GM19328 (cell line): ENCODE measurements at regions not wholly inside any gene's neighbourhood (a gene's known extent, or its start where the extent isn't known, plus 50 kb on each side); places are given as distances from the start of the nearest gene placed in this dataset.
"Not testable (repeated sequence)": the region's sequence is repeated elsewhere in the genome, so short reads cannot be mapped to it uniquely, and the experiment has no call there.

Experiments
- ATAC-seq: cut with Tn5 transposase; IDR thresholded peaks from one replicate; pipeline ENCODE4 v1.9.1; 2021; ENCODE audit warnings: mild to moderate bottlenecking, moderate library complexity; ENCODE audit not compliant: unreplicated experiment

DNA sequence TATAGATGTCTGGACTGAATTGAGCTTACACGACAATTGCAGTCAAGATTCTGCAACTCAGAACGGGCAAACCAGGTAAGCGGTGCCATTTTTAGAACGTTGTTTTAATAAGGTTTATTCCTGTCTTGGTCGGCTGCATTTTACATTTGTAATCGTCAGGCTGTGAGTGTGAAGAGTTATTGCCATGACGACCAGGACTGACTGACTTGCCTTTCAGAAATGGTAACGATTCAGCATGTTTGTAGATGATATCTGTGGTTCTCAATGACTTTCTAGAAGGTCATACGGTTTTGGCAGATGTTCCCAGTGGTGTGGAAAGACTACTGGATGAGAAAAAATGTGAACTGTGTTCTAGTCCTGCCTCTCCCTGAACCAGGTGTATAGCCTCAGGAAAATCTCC lies 271.3 kb upstream of the B3GALT2 start:
- no peak for ATAC-seq

DNA sequence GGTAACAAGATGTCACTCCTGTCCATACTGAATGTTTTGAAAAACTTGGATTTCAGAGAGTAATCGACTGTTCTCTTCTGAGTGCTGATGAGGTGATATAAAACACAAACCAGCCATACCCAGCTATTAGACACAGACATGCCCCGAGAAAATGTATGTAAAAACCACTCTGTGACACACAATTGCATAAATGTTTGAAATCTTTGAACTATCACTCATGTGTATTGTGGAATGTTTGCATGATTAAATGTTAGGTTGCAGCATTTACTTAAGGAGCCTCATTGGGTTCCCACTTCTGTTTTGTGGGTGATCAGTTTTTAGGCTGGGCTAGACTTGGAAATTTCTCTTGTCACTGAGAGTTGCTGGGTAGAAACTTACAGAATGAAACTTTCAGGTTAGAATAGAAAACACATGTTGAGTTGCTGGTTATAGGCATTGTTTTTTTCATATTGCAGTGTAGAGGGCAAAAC lies 270.4 kb upstream of the B3GALT2 start:
- no peak for ATAC-seq

DNA sequence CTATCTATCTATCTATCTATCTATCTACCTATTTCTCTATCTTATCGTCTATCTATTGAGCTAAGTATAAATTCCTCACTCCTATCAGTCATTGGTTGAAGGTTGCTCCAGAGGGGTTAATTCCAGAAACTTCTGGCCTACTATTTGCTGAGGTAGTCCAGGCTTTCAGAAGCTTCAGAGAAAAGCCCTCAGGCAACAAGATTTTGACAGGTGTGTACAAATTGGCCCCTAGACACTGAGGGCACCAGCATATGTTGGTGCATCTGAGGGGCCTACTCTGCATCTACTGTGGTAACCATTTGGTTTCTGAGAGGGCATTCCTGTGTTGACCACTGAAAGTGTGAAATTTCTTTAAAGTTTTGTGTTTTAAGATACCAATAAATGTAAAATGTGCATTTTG lies 265.2 kb upstream of the B3GALT2 start:
- ATAC-seq = no peak

DNA sequence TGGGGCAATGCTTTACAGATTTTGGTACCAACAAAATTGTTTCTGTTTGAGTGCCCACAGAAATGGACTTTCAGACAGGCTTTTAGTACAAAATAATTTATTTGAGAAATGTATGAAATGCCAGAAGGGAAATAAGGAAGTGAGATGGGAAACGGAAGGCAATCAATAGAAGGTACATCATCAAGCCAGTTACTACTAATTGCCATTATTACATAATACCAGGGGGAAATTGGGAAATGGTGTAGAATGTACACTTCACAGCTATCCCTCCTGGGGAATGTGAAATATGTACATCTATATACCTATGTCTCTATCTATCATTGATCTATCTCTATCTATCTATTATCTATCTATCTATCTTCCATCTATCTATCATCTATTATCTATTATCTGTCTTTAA lies 264.6 kb upstream of the B3GALT2 start:
- ATAC-seq = no peak

DNA sequence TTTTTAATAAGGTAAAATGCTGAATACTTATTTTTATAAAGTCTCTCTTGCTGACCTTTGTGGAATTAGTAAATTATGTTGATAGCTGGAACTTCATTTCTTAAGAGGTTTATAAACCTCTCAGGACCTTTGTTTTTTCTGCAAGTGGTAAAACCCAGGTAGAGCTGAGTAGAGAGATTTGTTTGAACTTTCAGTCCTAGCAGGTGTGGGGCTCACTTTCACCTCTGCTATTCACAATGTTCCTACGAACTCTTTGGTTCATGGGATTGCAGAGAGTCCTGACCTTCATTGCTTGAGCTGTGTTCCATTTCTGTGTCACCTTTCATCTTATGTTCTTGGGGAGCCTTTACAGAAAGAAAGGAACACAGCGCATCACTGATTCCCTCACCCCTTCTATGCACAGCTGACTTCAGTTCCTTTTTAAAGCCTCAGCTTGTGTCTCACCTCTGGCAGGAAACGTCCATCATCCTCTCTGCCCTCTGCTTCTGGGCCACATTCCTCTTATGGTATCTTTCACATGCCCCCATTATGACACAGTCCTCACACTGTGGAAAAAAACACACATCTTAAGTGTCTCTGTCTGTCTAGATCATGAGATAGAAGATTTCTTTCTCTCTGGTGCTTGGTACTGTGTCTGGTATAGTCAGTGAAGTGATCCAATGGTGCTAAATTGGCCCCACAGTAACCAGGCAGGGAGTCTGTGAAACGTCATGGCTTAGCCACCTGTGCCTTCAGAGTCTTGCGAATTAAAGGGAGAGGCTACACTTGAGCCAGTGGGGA lies 262.5 kb upstream of the B3GALT2 start:
- peak; percentile 86 for ATAC-seq

DNA sequence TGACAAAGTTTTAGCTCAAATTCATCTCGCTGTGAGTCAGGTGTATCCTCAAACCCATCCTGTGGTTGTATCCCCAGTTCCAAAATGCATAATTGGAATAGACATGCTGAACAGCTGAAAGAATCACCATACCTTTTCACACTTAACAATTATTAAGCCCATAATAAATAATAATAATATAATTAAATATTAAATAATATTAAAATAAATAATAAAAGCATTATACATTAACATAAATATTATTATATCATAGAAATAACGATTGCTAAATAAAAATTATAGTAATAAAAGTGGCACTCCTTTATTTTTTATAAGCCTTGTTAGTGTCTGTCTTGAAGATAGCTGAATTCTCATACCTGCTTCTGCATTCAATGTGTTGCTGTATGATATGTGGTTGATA lies 257.5 kb upstream of the B3GALT2 start:
- no peak for ATAC-seq

DNA sequence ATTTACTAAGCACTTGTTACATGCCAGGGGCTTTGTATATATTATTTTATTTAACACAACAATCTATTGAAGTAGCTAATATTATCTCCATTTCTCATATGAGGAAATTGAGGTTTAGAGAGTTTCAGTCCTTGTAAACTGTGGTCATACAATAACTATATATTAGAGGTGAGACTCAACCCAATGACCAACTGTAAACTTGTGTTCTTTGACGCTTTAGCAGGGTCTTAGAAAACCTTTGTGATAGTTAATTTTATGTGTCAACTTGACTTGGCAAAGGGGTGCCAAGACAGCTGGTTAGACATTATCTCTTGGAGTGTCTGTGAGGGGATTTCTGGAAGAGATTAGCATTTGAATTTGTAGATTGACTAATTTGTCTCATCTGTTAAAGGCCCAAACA lies 252.4 kb upstream of the B3GALT2 start:
- ATAC-seq = peak; percentile 63

DNA sequence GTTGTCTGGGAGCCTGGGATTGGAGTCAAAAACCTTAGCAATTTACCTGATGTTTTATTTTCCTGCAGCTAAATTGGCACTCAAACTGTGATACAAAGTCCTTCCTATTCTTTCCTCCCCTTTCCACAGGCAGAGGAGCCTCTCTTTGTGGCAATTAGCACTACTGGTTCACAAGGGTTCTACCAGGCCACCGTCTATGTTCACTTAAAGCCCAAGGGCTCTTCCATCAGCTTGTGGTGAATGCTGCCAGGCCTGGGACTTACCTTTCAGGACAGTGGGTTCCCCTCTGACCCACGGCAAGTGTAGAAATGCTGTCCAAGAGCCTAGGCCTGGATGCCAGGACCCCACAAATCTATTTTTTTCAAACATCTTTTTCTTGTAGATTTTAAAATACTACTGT lies 251.9 kb upstream of the B3GALT2 start:
- ATAC-seq = no peak

DNA sequence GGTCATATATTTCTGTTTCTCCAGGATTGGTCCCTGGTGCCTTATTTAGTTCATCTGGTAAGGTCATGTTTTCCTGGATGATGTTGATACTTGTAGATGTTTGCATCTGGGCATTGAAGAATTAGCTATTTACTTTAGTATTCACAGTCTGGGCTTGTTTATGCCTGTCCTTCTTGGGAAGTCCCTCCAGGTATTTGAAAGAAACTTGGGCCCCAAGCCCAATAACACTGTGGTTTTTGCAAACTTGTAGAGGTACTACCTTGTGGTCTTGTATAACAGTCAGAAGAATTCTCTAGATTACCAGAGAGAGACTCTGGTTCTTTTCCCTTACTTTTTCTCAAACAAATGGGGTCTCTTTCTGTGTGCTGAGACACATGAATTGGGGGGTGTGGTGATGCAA lies 251.4 kb upstream of the B3GALT2 start:
- peak; percentile 66 for ATAC-seq

DNA sequence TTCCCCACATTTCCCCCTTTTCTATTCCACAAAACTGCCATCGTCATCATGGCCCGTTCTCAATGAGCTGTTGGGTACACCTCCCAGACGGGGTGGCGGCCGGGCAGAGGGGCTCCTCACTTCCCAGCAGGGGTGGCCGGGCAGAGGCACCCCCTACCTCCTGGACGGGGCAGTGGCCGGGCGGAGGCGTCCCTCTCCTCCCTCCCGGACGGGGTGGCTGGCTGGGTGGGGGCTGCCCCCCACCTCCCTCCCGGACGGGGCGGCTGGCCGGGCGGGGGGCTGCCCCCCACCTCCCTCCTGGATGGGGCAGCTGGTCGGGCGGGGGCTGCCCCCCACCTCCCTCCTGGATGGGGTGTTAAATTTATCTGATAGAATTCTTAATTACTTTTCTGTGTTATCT lies 250.9 kb upstream of the B3GALT2 start:
- not testable (repeated sequence) for ATAC-seq

DNA sequence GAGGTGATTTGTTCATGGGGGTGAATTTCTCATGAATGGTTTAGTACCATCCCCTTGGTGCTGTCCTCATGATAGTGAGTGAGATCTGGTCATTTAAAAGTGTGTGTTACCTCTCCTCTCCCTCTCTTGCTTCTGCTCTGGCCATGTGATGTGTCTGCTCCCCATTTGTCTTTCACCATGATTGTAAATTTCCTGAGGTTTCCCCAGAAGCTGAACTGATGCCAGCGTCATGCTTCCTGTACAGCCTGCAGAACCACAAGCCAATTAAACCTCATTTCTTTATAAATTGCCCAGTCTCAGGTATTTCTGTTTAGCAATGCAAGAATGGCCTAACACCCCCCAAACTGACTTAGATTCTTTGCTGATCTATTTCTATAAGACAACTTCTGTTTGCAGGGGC lies 249.4 kb upstream of the B3GALT2 start:
- ATAC-seq = no peak

DNA sequence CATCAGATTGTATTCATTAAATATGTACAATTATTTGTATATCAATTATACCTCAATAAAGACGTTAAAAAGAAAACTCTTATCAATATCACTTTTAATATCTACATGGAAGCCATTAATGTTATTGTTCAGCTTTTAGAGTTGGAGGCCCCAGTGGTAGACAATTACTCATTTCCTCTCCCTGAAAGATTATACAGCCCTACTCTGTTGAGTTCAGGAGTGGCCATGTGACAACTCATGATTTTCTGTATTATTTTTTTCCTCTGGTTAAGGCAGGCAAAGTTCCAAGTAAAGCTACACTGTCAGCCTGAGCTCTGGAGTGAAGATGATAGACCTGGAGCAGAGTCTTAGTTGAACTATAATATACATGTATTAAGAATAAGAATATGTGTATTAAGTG lies 247.9 kb upstream of the B3GALT2 start:
- no peak for ATAC-seq

DNA sequence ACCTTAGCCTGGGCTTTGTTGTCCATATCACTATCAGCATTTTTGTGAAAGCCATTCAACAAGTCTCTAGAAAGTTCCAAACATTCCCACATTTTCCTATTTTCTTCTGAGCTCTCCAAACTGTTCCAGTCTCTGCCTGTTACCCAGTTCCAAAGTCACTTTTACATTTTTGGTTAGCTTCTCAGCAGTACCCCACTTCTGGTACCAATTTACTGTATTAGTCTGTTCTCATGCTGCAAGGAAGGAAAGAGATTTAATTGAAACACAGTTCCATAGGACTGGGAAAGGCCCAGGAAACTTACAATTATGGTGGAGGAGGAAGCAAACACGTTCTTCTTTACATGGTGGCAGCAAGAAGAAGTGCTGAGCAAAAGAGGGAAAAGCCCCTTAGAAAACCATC lies 247.2 kb upstream of the B3GALT2 start:
- no peak for ATAC-seq

DNA sequence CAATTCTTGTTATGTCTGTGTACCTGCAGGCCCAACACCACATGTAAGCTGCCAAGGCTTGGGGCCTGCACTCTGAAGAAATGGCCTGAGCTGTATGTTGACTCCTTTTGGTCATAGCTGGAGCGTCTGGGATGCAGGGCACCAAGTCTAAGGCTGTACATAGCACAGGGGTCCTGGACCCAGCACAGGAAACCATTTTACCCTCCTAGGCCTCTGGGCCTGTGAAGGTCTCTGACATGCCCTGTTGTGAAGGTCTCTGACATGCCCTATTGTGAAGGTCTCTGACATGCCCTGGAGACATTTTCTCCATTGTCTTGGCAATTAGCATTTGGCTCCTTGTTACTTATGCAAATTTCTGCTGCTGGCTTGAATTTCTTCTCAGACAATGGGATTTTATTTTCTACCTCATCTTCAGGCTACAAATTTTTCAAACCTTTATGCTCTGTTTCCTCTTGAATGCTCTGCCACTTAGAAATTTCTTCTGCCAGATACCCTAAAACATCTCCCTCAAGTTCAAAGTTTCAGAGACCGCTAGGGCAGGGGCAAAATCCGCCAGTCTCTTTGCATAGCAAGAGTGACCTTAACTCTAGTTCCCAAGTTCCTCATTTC lies 246.7 kb upstream of the B3GALT2 start:
- ATAC-seq = no peak

DNA sequence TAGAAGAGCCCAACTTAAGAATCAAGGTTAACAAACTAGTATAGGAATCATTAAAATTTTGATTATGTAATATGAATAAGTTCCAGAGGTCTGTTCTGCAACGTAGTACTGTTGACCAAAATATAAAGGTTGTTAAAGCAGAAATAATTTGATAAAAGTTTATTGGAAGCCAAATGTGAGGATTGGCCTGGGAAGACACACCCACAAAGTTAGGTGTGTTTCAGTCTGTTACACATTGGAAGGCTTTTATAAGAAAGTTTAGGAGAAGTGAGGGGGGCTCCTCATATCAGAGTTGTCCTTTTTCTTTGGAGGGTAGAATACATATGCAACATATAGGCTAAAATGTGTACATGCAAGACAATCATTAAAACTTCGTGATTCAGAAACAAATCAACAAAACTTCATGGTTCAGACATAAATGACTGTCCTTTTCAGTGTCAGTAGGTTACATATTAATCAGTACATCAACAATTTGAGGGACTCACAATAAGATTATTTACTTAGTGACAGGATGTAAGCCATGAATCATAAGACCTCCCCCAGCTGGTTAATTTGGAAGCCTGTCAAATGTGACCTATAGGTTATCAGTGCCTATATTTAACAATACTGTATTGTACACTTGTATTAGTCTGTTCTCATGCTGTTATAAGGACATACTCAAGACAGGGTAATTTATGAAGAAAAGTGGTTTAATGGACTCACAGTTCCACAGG lies 245.0 kb upstream of the B3GALT2 start:
- no peak for ATAC-seq

DNA sequence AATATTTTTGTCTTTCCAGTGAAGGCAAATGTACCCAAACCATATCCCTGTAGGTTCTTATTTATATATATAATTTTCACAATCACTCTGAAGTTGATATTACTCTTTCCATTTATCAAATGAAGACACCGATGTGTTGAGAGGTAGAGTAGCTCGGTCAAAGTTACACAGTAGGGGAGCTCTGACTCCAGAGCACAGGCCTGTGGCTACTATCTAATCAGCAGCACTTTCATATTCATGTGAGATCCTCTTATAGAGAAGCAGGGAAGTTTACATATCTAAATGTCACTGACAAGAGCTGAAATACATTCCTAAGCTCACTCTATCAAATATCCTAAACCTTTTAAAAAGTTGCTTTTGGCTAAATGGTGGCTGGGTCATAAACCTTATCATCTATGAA lies 241.1 kb upstream of the B3GALT2 start:
- ATAC-seq = no peak

DNA sequence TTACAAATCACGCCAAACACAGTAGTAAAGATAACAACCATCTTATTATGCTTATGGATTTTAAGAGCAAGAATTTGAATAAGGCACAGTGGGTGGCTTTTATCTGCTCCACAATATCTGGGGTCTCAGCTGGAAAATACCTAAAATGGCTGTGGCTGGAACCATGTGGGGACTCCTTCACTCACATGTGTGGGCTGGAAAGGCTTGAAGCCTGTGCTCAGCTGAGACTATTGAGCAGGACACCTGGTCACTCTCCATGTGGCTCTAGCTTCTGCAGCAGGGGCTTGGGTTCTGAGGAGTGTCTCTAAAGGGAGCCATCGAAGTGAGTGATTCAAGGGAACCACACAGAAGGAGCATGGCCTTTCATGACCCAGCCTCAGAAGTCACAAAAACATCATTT lies 239.6 kb upstream of the B3GALT2 start:
- no peak for ATAC-seq

DNA sequence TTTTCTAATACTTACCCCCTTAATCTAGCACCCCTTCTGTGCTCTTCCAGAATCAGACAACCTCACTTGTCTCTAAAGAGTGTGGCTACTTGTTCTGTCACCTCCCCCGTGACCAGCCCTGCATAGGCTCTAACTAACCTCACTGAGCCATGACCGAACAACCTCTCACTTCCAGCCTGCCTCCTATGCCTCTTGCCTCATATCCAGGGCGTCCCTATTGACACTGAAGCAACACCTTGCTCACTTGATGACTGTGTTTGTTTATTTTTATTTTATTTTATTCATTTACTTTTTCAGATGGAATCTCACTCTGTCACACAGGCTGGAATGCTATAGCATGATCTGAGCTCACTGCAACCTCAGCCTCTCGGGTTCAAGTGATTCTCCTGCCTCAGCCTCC lies 235.1 kb upstream of the B3GALT2 start:
- ATAC-seq = no peak

DNA sequence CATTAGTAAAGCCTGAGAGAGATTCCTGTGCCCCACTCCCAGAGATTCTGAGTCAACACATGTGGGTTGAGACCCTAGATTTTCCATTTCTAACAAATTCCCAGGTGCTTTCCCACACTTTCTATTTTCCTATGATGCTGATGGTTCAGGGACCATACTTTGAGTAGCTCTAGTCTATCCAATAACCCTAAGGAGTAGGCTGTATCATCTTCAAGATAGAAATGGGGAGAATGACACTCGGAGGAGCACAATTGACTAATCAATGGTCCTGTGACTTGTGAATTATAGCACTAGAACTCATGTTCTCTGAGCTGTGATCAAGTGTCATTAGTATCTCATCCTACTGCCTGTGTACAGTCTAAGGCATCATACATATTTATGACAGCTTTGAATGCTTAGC lies 232.9 kb upstream of the B3GALT2 start:
- no peak for ATAC-seq

DNA sequence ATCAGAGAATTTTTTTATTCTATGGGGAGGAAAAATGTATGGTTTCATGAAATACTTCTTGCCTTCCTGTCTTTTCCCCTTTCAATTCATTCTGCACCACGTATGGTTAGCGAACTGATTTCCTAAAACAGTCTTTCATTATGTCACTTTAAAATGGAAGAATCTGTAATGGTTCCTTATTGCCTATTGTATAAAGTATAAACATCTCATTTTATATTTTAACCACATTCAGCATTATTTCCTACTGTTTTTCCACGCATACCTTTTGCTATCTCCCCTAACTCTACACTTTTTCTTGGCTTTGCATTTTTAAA lies 232.3 kb upstream of the B3GALT2 start:
- no peak for ATAC-seq

DNA sequence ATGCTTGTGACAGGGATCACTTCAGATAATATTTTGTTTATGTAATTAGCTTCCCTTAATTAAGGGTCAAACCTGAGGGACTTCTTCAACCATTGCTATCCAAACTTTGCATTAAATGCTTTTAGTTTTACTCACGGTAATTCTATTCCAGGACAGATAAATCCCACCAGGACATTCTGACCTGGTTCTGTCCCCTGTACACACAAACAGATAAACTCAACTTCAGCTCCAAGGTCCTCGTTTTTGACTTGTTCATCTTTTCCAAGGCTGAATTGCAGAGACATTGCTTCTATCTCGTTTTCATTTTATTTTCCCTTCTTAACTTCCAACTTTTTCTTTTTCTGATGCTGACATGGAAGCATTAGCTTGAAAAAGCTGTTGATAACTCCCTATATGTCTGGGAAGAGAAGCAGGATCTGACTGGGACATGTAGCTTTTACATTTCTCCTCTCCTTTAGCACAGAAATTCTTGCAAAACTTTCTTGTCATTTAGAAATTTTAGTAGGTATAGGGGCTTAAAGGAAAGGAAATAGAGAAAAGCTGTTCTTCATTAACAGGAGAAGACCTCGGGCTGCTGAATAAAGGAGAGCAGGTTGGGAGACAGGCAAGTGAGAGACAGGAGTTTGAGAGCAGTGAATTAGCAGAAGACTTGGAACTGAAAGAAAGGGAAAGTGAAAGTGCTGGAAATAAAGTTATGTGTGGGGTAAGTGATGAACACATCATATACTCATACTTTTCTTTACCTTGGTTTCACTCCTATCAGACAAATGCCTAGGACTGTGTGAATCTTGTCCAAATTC lies 231.7 kb upstream of the B3GALT2 start:
- no peak for ATAC-seq
